Esophagus muscularis mucosa (tissue), 3 donors: ENCODE measurements at regions not wholly inside any gene's neighbourhood (a gene's known extent, or its start where the extent isn't known, plus 50 kb on each side); places are given as distances from the start of the nearest gene placed in this dataset.

ENCODE experiments used
- CTCF ChIP-seq, 3 experiments: fragments of 200-600 bp in 2 of 3; fragments of 450-650 bp in 1 of 3; sonication (generic) in 2 of 3; IDR thresholded peaks; one replicate each; pipeline ENCODE4 v1.5.1; 2017 to 2019; ENCODE audit warnings: antibody characterized with exemption in 3 of 3, mild to moderate bottlenecking in 2 of 3, moderate library complexity in 1 of 3
- POLR2A ChIP-seq: fragments of 450-650 bp; IDR thresholded peaks from one replicate; pipeline ENCODE4 v1.6.1; 2017; ENCODE audit warnings: antibody characterized with exemption, moderate library complexity, mild to moderate bottlenecking, low read depth
- POLR2AphosphoS5 ChIP-seq, 2 donors: sonication (generic); formaldehyde crosslinking; IDR thresholded peaks; one replicate each; pipeline ENCODE4 v1.6.1; 2017; ENCODE audit warnings: antibody characterized with exemption in 2 of 2

GRCh38 chr12:46693518-46693917, 132.3 kb downstream of the SLC38A4 start:
- TF ChIP-seq CTCF (IDR thresholded peaks at IDR 0.05) (no peak), POLR2AphosphoS5 (IDR thresholded peaks at IDR 0.05) (no peak), POLR2A (no peak)
